ENCODE measurements at regions not wholly inside any gene's neighbourhood (a gene's known extent, or its start where the extent isn't known, plus 50 kb on each side); places are given as distances from the start of the nearest gene placed in this dataset.

DNA sequence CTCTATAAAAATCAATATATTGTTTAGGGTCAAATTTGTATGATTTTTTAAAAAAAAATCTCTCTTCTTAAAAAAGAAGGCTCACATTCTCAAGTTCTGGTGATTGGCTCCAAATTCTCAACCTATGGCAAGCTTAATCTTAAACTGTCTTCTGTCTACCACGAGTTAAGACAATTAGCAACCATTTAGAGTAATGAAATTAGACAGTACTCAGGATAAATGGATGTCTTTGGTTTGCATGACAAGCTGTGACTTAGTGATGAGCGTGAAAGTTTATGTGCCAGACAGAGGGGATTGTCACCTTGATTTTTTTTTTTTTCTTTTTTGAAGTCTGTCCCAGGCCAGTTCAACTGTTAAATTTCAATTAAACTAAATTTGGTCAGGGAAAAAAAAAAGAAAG is 1632.3 kb downstream of the MAT2B start:
- DNase-seq (ENCODE audit: low read depth in 1 of 2, low spot score in 1 of 2) = no peak

DNA sequence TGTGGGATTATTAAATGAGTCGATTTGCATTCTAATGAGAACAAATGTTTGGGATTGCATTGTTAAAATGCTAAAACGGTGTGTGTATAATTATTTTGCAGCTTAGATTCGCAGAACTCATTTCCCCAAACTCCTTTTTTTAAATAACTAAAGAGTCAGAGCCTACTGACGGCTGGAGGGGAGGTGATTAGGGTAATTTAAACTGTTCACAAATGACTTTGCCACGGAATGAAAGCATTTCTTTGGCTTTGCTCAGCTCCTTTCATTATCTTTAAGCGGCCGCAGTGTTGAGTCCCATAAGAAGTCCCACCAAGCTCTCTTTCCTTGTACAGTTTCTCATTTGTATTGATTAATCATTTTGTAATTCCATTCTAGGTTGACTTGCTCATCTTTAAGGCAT is 1632.8 kb downstream of the MAT2B start:
- DNase-seq (ENCODE audit: low read depth in 1 of 2, low spot score in 1 of 2) = no peak

DNA sequence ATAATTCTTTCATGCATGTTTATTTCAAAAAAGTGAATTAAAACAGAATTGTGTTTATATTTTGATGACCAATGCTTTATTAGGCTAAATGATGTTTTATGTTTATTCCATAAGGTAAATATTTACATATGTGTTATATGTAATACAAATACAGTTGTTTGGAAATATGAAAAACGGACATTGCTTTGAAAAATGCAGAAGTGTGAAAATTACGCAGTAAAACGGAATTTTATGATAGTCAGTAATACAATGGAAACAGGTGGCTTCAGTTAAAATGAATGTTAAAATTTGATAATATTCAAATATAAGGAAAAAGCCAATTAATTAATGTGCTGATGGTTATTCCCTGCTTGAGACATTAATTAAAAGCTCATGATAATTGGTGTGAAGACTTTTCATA is 1633.8 kb downstream of the MAT2B start:
- no peak for DNase-seq (ENCODE audit: low read depth in 1 of 2, low spot score in 1 of 2)

DNA sequence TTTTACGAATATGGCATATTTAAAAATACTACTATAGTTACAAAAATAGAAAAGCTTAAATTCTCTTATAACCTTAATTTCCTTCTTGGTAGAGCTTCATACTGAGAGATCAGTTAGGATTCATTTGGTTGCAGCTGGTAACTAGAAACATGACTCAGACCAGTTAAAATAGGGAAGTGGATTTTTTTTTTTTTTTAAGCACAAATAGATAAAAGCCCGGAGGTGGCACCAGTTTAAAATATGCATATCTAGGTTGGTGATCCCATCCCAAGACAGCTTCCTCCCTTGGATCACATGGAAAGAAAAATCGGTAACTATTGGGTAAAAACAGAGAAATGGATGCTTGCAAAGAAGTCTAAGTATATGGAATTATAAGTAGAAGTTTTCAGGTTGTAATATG is 1634.3 kb downstream of the MAT2B start:
- DNase-seq (ENCODE audit: low read depth in 1 of 2, low spot score in 1 of 2) = no peak

DNA sequence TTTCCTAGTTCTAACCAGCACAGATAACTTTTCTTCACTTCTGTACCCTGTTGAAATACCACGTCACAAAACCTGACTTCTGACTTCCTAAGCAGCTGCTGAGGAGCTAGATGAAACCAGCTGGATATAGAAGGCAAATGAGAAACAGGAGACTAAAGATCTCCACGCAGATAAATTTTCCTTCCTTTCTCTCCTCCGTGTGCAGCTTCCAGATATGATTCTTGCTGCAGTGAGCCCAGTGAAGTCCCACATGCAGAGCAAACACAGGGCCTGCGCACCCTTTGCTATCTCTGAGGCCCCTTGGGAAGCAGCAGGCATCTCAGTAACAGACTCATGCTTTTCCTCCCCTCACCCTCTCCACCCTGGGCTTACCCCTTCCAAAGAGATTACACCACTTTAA is 1638.3 kb downstream of the MAT2B start:
- DNase-seq (ENCODE audit: low read depth in 1 of 2, low spot score in 1 of 2) = no peak

DNA sequence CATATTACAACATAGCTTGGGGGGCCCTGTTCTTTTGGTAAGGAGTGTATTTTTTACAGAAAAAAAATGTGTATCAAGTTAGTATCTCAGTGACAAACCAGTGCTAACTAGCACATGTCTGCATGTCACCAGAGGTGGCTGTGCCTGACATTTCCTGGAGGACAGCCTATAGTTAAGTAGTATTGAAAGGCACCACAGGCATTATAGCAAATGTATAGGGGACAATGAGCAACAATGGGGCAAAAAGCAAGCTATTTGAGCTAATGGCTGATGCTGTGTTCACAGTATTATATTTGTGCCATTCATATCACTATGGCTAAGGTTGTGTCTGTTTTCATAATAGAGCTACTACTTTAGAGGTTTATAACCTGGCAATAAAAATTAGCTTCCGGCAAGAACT is 1644.0 kb downstream of the MAT2B start:
- no peak for DNase-seq (ENCODE audit: low read depth in 1 of 2, low spot score in 1 of 2)

DNA sequence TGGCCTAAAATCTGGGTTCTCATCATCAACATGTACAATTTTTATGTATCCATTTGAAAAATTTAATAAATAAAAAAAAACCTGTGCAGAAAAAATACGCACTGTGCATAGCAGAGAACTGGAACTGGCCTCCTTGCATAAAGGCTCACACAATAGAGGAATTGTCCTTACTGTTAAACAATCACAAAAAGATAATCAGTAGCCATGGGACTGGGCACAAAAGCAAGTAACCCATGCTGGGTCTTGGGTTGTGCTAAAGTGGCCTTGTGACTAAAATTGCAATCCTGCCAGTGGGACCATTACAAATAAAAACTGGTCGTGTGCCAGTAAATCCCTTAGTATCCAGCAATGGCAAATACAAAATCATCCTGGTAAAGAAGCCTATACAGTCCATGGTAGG is 1646.6 kb downstream of the MAT2B start:
- DNase-seq (ENCODE audit: low read depth in 1 of 2, low spot score in 1 of 2) = no peak

DNA sequence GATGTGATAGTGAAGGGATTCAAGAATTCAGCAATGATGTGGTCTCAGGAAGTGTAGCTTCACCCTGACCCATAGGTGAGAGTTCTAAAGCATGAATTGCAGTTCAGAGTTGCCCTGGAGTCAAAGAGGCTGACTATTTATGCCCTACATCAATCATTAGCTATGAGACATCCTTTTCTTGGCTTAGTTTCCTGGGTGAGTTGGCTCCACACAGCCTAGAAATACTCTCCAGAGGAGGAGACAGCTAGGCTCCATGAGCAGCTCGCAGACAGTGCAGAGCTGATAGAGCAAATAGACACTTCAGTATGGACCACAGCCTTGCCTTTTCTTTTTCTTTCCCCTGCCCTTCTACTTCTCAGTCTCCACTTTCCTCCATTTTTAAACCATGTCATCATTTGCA is 1651.8 kb downstream of the MAT2B start:
- no peak for DNase-seq (ENCODE audit: low read depth in 1 of 2, low spot score in 1 of 2)

DNA sequence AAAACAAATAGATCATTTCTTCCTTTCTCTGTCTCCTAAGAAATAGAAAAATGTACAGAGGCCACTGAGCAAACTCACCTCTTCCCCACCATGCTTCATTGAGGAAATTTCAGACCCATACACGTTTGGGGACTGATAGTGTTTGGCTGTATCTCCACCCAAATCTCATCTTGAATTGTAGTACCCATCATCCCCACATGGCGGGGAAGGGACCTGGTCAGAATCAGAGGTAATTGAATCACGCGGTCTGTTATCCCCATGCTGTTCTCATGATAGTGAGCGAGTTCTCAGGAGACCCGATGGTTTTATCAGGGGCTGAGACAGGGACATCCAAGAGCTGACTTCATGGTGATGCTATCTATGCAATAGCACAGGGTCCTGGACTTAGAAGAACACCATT is 1655.8 kb downstream of the MAT2B start:
- no peak for DNase-seq (ENCODE audit: low read depth in 1 of 2, low spot score in 1 of 2)

DNA sequence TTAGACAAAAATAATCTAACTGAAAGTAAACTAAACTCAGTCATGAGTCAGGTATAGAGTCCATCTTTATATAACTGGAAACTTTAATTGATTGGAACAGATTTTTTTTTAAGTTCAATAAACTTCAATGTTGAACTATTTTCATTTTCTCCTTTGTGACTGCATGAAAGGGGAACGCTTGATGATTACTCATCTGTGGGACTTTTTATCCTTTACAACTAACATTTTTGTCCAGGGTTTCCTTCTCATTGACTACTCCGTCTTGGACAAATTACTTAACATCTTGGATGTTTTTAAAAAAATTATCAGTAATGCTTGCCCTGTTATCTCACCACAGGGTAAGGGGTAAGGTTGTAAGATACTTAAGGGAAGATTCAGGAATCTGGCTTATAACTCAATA is 1658.4 kb downstream of the MAT2B start:
- DNase-seq (ENCODE audit: low read depth in 1 of 2, low spot score in 1 of 2) = no peak

DNA sequence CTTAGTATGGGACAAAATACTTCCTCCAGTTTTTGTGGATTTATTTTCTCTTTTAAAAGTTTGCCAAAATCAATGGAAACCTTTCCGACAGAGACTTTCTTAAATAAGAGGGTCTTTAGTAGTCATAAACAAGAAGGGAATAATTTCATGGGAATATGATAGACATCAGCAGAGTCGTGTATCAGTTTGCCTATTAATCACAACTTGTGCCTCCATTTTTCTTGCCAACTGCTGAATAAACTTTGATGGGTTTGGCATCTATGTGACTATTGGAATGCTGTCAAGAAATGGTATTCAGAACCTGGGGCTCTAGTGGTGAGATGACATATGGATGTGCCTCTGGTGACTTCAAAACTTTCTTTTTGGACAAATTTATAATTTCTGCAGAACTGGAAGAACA is 1668.2 kb downstream of the MAT2B start:
- DNase-seq (ENCODE audit: low read depth in 1 of 2, low spot score in 1 of 2) = no peak

DNA sequence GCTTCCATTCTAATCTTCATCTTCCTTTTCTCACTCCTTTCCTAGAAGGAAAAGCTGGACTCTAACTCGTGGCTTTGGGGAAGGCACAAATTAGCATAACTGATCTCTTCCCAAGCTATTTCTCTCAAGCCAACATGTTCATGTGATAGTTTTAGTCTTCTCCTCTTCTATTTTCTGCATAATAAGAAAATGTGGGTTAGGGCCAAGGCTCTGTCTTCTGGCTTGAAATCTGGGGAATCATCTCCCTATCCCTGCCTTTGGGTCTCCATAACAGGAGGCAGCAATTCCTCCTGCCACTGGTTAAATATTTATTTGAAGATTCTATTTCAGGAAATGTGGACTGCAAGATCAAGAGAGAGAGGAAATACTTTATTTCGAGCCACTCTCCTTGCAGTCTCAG is 1669.6 kb downstream of the MAT2B start:
- DNase-seq (ENCODE audit: low read depth in 1 of 2, low spot score in 1 of 2) = no peak

DNA sequence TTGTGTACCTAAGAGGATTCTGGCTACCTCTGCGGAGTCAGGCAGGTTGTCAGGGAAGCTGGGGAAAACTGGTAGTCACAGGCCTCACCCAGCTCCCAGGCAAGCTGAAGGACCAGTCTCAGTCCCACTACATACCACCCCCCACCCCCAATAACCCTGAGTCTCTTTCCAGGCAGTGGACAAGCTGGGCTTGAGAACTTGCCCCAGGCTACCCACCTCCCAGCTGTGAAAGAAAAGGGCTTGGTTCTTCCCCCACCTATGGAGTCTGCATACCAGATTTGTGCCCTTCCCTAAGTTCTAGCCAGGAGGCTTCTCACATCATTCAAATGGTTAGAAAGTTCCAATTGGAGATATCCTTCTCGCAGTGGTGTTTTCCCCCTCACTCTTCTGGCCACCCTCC is 1678.8 kb downstream of the MAT2B start:
- DNase-seq (ENCODE audit: low read depth in 1 of 2, low spot score in 1 of 2) = no peak

DNA sequence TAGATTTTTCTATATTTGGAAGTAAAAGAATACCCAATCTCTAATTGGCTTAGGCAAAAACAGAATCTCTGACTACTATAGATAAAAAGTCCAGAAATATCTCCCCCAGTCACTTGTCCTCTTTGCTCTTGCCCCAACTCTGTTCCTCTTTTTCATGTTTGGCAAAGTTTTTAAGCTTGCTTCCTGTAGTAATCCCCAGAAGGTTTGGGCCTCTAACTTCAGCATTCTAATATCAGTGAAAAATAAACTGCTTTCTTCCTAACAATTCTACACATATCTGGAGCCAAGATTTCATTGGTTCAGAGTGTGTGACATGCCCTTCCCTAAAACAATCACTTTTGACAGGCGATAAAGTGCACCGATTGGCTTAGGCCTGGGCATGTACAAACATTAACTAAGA is 1680.3 kb downstream of the MAT2B start:
- no peak for DNase-seq (ENCODE audit: low read depth in 1 of 2, low spot score in 1 of 2)

DNA sequence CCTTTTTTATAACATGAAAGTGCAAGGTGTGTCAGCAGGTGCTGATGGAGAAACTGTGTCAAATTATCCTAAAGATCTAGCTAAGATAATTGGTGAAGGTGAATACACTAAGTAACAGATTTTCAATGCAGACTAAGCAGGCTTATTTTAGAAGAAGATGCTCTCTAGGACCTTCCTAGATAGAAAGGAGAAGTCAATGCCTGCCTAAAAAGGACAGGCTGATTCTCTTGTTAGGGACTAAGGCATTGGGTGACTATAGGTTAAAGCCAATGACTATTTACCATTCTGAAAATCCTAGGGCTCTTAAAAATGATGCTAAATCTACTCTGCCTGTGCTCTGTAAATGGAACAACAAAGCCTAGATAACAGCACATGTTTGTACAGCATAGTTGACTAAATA is 1682.4 kb downstream of the MAT2B start:
- no peak for DNase-seq (ENCODE audit: low read depth in 1 of 2, low spot score in 1 of 2)

DNA sequence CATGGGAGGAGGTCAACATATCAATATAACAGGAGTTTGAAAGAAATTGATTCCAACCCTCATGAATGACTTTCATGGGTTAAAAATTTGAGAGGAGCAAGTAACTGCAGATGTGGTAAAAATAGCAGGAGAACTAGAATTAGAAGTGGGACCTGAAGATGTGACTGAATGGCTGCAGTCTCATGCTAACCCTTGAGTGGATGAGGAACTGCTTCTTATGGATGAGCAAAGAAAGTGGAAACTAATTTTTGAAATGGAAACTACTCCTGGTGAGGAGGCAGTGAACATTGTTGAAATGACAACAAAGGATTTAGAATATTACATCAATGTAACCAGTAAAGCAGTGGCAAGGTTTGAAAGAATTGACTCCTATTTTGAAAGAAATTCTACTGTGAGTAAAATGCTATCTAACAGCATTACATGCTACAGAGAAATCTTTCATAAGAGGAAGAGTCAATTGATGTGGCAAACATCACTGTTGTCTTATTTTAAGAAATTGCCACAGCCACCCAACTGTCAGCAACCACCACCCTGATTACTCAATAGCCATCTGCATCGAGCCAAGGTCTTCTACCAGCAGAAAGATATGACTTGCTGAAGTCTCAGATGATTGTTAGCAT is 1683.2 kb downstream of the MAT2B start:
- no peak for DNase-seq (ENCODE audit: low read depth in 1 of 2, low spot score in 1 of 2)

DNA sequence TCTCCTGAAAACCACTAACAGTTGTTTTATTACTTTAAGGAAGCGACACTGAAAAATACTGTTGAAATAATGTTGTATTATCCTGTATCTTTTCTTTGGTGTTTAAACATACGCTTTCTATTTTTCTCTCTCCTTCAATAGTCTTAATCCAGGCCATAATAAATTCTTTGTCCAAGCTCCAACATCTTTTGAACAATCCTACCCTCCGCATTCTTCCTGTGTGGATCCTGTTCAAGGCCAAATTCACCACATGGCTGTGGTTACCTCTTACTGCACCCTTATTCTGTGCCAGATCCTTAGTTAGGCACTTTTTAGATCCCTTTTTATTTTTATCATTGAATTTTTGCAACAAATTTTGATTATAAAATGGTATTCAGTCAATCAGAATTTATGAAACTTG is 1691.5 kb downstream of the MAT2B start:
- DNase-seq (ENCODE audit: low read depth in 1 of 2, low spot score in 1 of 2) = no peak

DNA sequence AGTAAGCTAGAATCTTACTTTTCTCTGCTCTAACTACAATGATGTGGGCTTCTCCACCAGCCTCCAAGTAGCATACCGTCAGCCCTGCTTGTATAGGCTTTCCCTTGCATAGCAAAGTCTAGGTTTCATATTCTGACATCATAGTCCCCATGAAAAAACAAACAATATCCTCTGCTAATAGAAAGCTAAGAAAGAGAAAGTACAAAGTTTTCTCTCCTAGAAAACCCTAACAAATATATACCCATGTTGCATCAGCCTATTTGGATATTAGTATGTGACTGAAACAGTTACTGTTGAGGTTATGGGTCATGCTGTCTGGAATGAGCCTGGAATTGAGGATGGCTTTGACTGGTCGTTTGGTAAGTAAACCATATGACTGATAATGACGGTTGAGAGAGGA is 1696.0 kb downstream of the MAT2B start:
- no peak for DNase-seq (ENCODE audit: low read depth in 1 of 2, low spot score in 1 of 2)

DNA sequence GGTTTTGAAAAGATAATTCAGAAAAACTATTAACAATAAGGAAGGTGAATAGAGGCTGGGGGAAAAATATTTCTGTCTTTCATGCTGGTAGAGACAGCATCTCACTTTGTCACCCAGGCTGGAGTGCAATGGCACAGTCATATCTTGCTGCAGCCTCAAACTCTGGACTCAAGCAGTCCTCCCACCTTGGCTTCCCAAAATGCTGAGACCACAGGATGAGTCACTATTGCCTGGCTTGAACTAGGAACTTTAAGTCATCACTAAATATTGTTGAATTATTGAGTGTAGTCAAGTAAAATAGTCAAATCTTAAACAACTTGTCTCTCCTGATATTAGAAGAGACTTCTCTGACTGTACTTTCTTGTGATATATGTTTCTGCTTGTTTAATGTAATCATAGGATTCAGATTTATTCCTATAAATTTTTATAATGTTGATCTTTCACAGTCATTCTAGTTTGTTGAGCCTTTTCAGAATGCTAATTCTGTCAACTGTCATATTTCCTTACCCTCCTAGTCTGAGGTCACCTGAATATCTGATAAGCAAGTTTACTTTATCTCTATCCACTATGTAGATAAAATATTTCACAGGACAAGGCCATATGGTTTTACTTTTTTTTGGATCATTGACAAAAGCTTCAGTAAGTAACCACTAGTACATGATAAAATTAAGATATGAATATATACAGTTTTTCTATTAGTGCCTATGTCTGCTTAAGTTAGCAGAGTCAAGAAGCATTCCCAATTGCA is 1696.5 kb downstream of the MAT2B start:
- DNase-seq (ENCODE audit: low read depth in 1 of 2, low spot score in 1 of 2) = no peak

DNA sequence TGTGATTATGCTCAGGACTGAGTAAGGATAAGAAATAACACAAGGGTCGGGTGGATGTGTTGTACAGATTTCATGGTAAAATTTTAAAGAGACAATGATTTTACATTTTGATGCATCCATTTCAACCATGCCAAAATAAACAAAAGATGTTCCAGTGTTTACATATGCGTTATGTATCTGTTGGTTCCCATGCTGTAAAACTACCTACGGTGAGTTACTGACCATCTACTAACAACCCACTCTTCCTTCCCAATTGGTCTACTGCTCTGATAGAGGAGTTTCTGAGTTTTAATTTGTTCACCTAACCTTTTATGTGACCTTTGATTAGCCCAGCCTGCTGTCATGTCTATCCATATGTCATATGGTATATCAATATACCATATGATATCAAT is 1697.1 kb downstream of the MAT2B start:
- no peak for DNase-seq (ENCODE audit: low read depth in 1 of 2, low spot score in 1 of 2)

DNA sequence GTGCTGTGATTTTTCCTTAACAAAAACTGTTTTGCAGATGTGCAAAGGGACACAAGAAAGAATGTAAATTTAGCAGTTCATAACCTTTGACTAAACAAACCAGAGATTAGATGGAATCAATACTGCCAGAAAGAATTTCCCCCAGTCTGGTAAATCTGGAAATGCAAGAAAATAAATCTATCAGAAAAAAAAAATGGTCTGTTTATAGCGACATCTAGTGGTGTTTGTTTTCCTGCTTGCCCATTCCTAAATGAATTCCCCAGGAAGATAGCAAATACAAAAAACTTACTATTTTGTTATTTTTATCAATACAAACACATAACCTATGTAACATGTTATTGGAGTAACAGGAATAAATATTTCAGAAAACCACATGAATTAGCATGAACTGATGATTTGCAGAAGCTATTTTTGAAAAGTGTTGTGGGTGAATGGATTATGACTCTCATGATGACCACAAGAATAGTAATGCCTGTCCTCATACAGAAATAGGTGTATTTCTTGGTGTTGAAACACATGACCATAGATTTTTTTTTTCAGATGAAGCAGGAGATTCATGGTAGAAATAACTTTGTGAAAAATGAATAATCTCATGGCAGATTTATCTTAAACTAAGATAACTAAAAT is 1703.8 kb downstream of the MAT2B start:
- DNase-seq (ENCODE audit: low read depth in 1 of 2, low spot score in 1 of 2) = no peak

DNA sequence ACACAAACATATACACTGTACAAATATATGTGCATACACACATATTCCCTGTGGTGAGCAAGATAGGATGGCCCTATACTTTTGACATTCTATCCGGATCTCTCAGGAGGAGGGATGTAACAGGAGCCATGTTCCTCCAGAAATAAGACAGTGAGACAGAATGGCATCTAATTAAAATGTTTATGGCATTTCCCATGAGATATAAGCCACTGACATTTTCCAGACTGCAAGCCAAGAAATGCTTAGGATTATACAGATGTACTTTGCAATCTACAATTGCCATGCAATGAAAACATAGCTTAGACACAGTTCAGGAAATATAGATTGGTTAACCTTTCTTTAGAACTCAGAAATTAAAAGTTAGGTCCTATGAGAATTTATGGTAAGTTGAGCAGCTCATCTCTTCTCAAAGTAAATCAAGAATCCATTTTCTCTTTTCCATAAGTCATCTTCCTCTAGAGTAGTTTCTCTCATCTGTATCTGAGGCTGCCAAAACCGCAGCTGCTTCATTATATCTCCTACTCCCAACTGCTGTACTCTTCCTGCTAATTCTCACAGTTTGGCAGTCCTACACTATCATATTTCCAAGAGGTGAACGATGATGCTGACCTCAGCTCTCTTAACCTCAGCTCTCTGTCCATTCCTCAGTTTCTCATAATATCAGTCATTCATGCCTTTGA is 1719.1 kb downstream of the MAT2B start:
- DNase-seq (ENCODE audit: low read depth in 1 of 2, low spot score in 1 of 2) = no peak
